ENCODE measurements at regions not wholly inside any gene's neighbourhood (a gene's known extent, or its start where the extent isn't known, plus 50 kb on each side); places are given as distances from the start of the nearest gene placed in this dataset.

- no peak for DNase-seq
Measured at GRCh38 chr3:82938821-82939328, 1177.4 kb upstream of the GBE1 start.

- no peak for DNase-seq
Measured at GRCh38 chr3:82927309-82928253, 1166.1 kb upstream of the GBE1 start.

DNA sequence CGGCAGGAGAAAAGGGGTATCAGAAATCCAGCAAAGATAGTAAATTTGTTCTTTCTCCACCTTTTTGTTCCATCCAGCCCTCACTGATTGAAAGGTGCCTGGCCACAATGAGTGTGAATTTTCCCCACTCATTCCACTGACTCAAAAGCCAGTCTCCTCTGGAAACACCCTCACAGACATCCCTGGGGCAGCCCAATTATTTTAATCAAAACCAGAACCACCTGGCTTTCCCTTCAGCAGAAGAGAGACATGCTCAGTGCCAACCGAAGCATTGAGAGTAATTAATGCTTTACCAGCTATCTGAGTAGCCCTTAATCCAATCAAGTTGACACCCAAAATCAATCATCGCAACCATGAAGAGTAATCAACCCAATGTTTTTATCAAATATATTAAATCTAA lies 1129.6 kb upstream of the GBE1 start:
- no peak for DNase-seq

DNA sequence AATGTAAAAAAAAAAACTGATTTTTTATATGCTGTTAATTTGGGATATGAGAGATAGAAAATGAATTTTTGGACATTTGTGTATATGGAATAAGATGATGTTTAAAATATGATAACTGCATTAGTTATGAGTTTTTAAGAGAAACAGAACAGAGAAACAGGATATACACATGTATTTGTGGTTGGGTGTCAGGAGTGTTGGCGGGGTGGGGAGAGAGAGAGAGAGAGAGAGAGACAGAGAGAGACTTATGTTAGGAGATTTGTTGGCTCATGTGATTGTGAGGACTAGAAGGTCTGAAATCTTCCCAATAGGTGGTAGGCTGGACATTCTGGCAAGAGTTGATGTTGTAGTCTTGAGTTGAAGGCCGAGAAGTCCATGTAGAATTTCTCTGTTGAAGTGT lies 1121.6 kb upstream of the GBE1 start:
- DNase-seq = no peak

- DNase-seq = no peak
Measured at GRCh38 chr3:82875401-82875800, 1114.0 kb upstream of the GBE1 start.

DNA sequence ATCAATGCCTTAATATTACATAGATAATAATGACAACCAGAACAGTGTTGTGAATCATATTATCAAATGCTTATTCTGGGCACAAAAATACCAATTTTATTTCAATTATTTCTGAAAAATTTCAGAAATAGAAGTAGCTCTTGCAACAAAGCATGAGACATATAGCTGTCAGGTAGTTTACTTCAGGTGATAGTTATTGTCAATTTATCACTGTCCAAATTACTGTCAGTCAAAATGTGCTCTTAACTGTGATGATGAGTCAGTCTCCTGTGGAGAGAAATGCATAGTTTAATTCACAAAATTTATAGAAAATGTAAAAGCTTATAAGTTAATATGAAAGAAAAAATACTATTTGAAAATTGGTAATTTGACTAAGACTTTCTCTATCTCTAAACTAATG lies 1078.4 kb upstream of the GBE1 start:
- DNase-seq = no peak

- no peak for DNase-seq
Measured at GRCh38 chr3:82834098-82834497, 1072.7 kb upstream of the GBE1 start.

DNA sequence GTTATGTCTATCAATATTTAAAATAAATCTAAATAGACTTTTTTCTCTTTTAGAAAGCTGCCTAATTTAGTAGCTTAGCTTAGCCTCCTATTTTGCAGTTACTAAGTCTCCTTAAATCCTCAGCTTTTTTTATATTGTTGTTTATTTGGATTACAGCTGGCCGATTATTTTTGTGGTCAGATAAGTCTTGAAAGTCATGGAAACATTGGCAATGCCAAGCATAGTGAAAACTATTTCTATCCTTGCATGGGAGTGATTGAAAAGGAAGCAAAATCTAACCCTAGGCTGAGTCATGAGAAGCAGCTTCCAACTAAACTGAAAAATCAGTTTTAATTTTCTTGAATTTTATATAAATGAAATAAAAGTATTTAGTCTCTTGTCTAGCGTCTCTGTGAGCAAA lies 1063.0 kb upstream of the GBE1 start:
- DNase-seq = no peak

GRCh38 chr3:82816086-82816485 lies 1054.6 kb upstream of the GBE1 start:
- no peak for DNase-seq

GRCh38 chr3:82815417-82816058 lies 1054.1 kb upstream of the GBE1 start:
- DNase-seq = no peak

GRCh38 chr3:82814660-82815059 lies 1053.2 kb upstream of the GBE1 start:
- no peak for DNase-seq

DNA sequence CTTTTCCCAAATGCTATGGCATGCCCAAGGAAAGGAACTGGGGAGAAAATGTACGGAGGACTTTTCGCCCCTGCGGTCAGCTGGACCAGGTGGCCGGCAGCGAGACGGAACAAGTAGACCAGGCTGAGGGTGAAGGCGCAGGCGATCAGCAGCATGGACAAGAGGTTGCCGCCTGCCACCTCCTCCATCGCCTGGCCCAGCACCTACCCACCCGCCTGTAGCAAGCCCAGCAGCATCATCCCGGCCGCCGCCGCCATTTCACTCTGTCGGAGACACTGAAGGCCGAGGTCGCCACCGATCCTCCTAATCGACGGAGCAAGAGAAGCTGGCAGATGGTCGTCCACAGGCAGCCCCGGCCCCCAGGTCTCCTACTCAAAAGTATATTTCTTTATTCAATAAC lies 1046.3 kb upstream of the GBE1 start:
- no peak for DNase-seq

- no peak for DNase-seq
Measured at GRCh38 chr3:82802501-82802900, 1041.1 kb upstream of the GBE1 start.

GRCh38 chr3:82800248-82800647 lies 1038.8 kb upstream of the GBE1 start:
- DNase-seq = no peak

DNA sequence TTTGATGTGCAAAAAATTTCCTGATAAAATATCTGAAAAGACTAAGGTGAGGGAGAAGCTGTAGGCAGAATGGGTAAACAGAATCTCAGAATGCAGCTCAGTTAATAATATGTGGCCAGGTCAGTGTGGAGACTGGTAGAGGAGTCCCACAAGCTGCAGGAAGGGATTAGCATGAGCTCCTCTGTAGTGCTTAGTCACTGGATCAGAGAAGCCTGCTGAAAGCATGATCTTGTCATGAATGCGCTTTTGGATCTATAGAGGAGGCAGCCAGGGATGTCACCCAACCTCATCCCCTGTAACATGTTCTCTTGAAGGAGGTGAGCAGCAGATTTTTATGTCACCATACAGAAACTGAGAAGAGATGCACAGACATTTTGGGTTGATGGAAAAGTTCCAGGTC lies 1035.3 kb upstream of the GBE1 start:
- DNase-seq = no peak

GRCh38 chr3:82791241-82791640 lies 1029.8 kb upstream of the GBE1 start:
- no peak for DNase-seq

DNA sequence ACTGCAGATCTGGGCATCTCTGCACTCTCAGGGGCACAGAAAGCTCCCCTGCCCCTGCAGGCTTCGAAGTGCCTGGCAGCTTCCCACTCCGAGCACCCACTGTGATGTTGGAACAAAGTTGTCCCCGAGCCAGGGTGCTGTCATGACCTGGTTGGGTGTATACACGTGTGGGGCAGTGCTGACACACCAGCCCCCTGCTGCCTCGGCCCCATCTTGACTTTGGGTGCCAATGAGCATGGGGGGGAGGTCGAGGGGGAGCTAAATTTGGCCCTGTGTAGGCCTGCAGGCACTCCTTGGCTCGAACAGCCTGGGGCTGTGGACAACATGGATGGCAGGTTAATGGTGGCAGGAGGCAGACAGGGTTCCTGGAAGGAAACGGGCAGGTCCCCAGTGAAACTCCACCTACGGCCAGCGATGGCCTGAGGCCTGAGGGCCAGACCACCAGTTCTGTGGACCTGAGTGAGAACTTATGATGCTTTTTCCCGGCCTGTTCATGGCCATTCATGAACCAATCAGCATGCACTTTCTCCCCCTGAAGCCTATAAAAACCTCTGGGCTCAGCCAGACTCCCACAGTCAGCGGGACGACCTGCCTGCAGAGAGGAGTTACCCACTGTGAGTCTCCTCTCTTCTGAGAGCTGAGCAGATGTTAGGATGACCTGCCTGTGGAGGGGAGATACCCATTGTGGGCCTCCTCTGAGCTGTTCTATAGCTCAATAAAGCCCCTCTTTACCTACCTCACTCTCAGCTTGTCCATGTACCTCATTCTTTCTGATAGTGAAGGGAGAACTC lies 1029.1 kb upstream of the GBE1 start:
- no peak for DNase-seq

DNA sequence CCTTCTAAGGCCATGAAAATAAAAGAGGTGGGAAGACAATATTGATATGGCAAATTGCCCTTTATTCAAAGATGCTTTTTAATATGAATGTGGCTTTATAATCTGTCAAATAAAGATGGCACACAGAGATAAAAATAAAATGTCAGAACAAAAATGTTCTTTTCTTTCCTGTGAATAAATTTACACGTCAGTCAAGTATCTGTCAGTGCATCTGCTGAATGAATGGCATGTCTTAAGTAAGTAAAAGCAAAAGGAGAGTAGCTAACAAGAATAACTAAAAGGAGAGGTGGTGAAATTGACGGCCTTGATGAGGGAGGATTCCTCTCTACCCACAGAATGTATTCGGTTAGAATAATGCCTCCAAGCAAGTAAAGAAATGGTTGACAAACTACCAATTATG lies 1021.7 kb upstream of the GBE1 start:
- no peak for DNase-seq

- no peak for DNase-seq
Measured at GRCh38 chr3:82773207-82773606, 1011.8 kb upstream of the GBE1 start.

- DNase-seq = no peak
Measured at GRCh38 chr3:82764521-82764920, 1003.1 kb upstream of the GBE1 start.

DNA sequence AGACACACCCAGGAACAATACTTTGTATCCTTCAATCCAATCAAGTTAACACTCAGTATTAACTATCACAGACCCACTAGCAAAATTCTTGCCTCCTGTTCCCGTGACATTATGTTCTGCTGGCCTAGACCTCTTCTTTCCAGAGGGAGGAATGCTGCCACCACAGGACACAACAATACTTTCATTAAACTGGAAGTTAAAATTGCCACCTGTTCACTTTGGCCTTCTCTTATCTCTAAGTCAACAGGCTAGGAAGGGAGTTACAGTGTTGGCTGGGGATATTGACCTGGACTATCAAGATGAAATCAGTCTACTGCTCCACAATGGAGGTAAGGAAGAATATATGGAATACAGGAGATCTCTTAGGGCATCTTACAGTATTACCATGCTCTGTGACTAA lies 1000.4 kb upstream of the GBE1 start:
- no peak for DNase-seq

- DNase-seq = no peak
Measured at GRCh38 chr3:82745544-82745943, 984.1 kb upstream of the GBE1 start.

DNA sequence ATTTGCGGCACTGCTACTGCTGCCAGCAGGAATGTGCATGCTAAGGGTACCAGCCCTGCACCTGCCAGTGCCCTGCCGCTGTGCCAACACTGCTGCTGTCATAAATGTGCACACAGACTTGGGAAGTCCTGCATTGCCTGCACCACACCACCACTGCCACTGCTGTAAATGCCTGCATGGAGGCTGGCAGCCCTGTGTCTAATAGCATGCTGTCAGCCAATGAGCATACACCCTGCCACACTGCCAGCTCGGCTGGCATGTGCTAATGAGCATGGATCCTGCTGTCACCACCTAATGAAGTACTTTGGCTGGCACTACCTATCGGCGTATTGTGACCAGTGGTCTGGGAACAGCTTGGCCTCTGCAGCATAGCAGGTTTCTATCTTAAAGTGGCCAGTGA lies 981.8 kb upstream of the GBE1 start:
- DNase-seq = no peak
